Breast epithelium (tissue), 3 donors: ENCODE measurements at regions not wholly inside any gene's neighbourhood (a gene's known extent, or its start where the extent isn't known, plus 50 kb on each side); places are given as distances from the start of the nearest gene placed in this dataset.

Source experiments
- CTCF ChIP-seq, 3 donors: fragments of 450-650 bp; IDR thresholded peaks; one replicate each; pipeline ENCODE4 v1.5.1; 2016 to 2017; ENCODE audit warnings: antibody characterized with exemption in 3 of 3, mild to moderate bottlenecking in 3 of 3, moderate library complexity in 3 of 3
- POLR2A ChIP-seq: fragments of 450-650 bp; IDR thresholded peaks from one replicate; pipeline ENCODE4 v1.6.1; 2016; ENCODE audit warnings: antibody characterized with exemption, mild to moderate bottlenecking, moderate library complexity
- POLR2AphosphoS5 ChIP-seq, 3 donors: sonication (generic); formaldehyde crosslinking; IDR thresholded peaks; one replicate each; pipeline ENCODE4 v1.6.1; 2017; ENCODE audit warnings: antibody characterized with exemption in 3 of 3

GRCh38 chr6:16976385-16977183, 125.3 kb upstream of the STMND1 start:
- TF ChIP-seq CTCF (IDR thresholded peaks at IDR 0.05): no peak
- no peak for TF ChIP-seq POLR2A
- TF ChIP-seq POLR2AphosphoS5 (IDR thresholded peaks at IDR 0.05): no peak
